ENCODE measurements at regions not wholly inside any gene's neighbourhood (a gene's known extent, or its start where the extent isn't known, plus 50 kb on each side); places are given as distances from the start of the nearest gene placed in this dataset.

- H3K27ac ChIP-seq (replicated peaks) = no peak overlapping the region
- H3K27me3 ChIP-seq (ENCODE audit: insufficient read depth, poor library complexity, severe bottlenecking) = no peaks in the 10 kb centered on the region
- DNase-seq (ENCODE audit: low read depth in 1 of 2, low spot score in 1 of 2) = no peak
- no peak for TF ChIP-seq GABPA (IDR thresholded peaks at IDR 0.05; ENCODE audit: low read depth)
- TF ChIP-seq REST (IDR thresholded peaks at IDR 0.05; ENCODE audit: insufficient replicate concordance, low read depth) = no peak
- H3K4me3 ChIP-seq (replicated peaks; ENCODE audit: insufficient read depth, low read length) = no peak overlapping the region
These were observed 240.8 kb upstream of the FGGY start for GRCh38 chr1:59055908-59056719.

DNA sequence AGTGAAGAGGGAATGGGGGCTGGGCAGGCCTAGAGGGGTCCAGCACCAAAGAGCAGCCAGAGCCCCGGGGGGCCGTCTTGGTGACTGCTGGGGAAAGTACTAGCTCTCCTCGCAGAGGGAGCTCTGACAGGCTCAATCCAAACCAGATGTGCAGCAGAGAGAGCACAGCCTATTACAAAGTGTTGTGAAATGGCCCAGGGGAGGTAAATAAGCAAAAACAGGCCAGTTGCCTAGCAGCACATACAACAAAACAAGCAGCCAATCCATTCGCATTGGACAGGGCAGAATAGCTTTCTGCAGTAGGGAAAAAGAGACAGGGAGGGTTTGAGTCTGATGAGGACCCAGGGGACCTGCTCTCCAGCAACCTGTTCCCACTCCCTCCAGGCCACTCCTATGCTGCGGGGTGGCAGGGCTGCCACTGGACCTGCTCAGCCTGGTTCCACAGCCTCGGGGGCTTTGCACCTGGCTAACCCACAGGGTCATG lies 239.6 kb upstream of the FGGY start:
- DNase-seq (ENCODE audit: low read depth in 1 of 2, low spot score in 1 of 2) = peak; percentile 53 to 54
- H3K27me3 ChIP-seq (ENCODE audit: insufficient read depth, poor library complexity, severe bottlenecking) = no peaks in the 10 kb centered on the region
- no peak for TF ChIP-seq GABPA (IDR thresholded peaks at IDR 0.05; ENCODE audit: low read depth)
- TF ChIP-seq REST (IDR thresholded peaks at IDR 0.05; ENCODE audit: insufficient replicate concordance, low read depth) = no peak
- TF ChIP-seq POLR2AphosphoS5 (IDR thresholded peaks at IDR 0.05; ENCODE audit: low read depth) = no peak; the same call in 1 of the 2 replicates
- TF ChIP-seq CTCF (IDR thresholded peaks at IDR 0.05; ENCODE audit: insufficient read depth, low read length) = no peak
- no peak for TF ChIP-seq SPI1 (IDR thresholded peaks at IDR 0.05; ENCODE audit: borderline replicate concordance, low read depth)
- H3K4me3 ChIP-seq (replicated peaks; ENCODE audit: insufficient read depth, low read length) = no peak overlapping the region
- H3K27ac ChIP-seq (replicated peaks) = no peak overlapping the region

DNA sequence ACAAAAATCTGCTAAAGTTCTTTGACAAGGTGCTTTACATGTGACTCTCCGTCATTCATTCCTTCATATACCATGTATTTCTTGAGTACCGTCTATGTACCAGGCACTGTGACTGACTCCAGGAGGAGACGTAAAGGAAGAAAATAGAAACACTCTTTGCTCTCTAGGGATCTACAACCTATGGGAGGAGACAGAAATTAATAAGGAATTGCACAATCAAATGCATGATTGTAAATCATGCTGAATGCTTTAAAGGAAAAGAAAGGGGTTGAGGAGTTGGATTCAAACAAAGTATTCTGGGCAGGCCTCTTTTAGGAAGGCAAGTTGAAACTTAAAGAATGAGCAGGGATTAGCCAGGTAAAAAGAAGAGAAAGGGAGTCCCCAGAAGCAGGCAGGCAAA lies 239.1 kb upstream of the FGGY start:
- H3K4me3 ChIP-seq (replicated peaks; ENCODE audit: insufficient read depth, low read length) = no peak overlapping the region
- no peaks in the 10 kb centered on the region for H3K27me3 ChIP-seq (ENCODE audit: insufficient read depth, poor library complexity, severe bottlenecking)
- H3K27ac ChIP-seq (replicated peaks) = no peak overlapping the region
- DNase-seq (ENCODE audit: low read depth in 1 of 2, low spot score in 1 of 2) = no peak
- no peak for TF ChIP-seq POLR2AphosphoS5 (IDR thresholded peaks at IDR 0.05; ENCODE audit: low read depth)
- TF ChIP-seq CTCF (IDR thresholded peaks at IDR 0.05; ENCODE audit: insufficient read depth, low read length) = no peak

GRCh38 chr1:59058665-59059439 lies 238.0 kb upstream of the FGGY start:
- TF ChIP-seq REST (IDR thresholded peaks at IDR 0.05; ENCODE audit: insufficient replicate concordance, low read depth) = no peak
- no peak for TF ChIP-seq CTCF (IDR thresholded peaks at IDR 0.05; ENCODE audit: insufficient read depth, low read length)
- no peak for TF ChIP-seq SPI1 (IDR thresholded peaks at IDR 0.05; ENCODE audit: borderline replicate concordance, low read depth)
- no peak for TF ChIP-seq GABPA (IDR thresholded peaks at IDR 0.05; ENCODE audit: low read depth)
- TF ChIP-seq POLR2AphosphoS5 (IDR thresholded peaks at IDR 0.05; ENCODE audit: low read depth) = no peak
- Histone ChIP-seq H3K27ac (replicated peaks) (no peak overlapping the region), H3K4me3 (replicated peaks; ENCODE audit: insufficient read depth, low read length) (no peak overlapping the region), H3K27me3 (ENCODE audit: insufficient read depth, poor library complexity, severe bottlenecking) (no peaks in the 10 kb centered on the region)
- DNase-seq (ENCODE audit: low read depth in 1 of 2, low spot score in 1 of 2) = no peak

Measured in HL-60 (cell line).